Sigmoid colon (tissue), 4 donors: ENCODE measurements at regions not wholly inside any gene's neighbourhood (a gene's known extent, or its start where the extent isn't known, plus 50 kb on each side); places are given as distances from the start of the nearest gene placed in this dataset.

Experiments
- CTCF ChIP-seq, 4 experiments: fragments of 450-650 bp in 3 of 4; fragments of 200-600 bp in 1 of 4; IDR thresholded peaks; one replicate each; pipeline ENCODE4 v1.5.1; 2016 to 2019; ENCODE audit warnings: antibody characterized with exemption in 4 of 4, mild to moderate bottlenecking in 3 of 4, moderate library complexity in 2 of 4
- POLR2A ChIP-seq, 2 donors: fragments of 450-650 bp; IDR thresholded peaks; one replicate each; pipeline ENCODE4 v1.6.1; 2016; ENCODE audit warnings: antibody characterized with exemption in 2 of 2, mild to moderate bottlenecking in 2 of 2, moderate library complexity in 2 of 2
- POLR2AphosphoS5 ChIP-seq, 4 donors: sonication (generic); formaldehyde crosslinking; IDR thresholded peaks; one replicate each; pipeline ENCODE4 v1.6.1; 2017; ENCODE audit warnings: antibody characterized with exemption in 4 of 4

GRCh38 chr1:77620273-77620672 is 62.2 kb downstream of the ZZZ3 start:
- TF ChIP-seq POLR2A (IDR thresholded peaks at IDR 0.05) (no peak), CTCF (IDR thresholded peaks at IDR 0.05) (no peak), POLR2AphosphoS5 (IDR thresholded peaks at IDR 0.05) (no peak)
